ENCODE measurements at regions not wholly inside any gene's neighbourhood (a gene's known extent, or its start where the extent isn't known, plus 50 kb on each side); places are given as distances from the start of the nearest gene placed in this dataset.

GRCh38 chr11:130992788-130993187 lies 76.5 kb upstream of the SNX19 start:
- TF ChIP-seq, protein P1, sequence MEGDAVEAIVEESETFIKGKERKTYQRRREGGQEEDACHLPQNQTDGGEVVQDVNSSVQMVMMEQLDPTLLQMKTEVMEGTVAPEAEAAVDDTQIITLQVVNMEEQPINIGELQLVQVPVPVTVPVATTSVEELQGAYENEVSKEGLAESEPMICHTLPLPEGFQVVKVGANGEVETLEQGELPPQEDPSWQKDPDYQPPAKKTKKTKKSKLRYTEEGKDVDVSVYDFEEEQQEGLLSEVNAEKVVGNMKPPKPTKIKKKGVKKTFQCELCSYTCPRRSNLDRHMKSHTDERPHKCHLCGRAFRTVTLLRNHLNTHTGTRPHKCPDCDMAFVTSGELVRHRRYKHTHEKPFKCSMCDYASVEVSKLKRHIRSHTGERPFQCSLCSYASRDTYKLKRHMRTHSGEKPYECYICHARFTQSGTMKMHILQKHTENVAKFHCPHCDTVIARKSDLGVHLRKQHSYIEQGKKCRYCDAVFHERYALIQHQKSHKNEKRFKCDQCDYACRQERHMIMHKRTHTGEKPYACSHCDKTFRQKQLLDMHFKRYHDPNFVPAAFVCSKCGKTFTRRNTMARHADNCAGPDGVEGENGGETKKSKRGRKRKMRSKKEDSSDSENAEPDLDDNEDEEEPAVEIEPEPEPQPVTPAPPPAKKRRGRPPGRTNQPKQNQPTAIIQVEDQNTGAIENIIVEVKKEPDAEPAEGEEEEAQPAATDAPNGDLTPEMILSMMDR (tag by site-specific recombination; IDR thresholded peaks at IDR 0.05), result no peak
- TF ChIP-seq, protein P2, sequence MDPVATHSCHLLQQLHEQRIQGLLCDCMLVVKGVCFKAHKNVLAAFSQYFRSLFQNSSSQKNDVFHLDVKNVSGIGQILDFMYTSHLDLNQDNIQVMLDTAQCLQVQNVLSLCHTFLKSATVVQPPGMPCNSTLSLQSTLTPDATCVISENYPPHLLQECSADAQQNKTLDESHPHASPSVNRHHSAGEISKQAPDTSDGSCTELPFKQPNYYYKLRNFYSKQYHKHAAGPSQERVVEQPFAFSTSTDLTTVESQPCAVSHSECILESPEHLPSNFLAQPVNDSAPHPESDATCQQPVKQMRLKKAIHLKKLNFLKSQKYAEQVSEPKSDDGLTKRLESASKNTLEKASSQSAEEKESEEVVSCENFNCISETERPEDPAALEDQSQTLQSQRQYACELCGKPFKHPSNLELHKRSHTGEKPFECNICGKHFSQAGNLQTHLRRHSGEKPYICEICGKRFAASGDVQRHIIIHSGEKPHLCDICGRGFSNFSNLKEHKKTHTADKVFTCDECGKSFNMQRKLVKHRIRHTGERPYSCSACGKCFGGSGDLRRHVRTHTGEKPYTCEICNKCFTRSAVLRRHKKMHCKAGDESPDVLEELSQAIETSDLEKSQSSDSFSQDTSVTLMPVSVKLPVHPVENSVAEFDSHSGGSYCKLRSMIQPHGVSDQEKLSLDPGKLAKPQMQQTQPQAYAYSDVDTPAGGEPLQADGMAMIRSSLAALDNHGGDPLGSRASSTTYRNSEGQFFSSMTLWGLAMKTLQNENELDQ (tag by site-specific recombination; IDR thresholded peaks at IDR 0.05; ENCODE audit: low read depth), result no peak
- no peak for TF ChIP-seq ZNF600 (tag by site-specific recombination; IDR thresholded peaks at IDR 0.05)

All from HEK293 (cell line).